ENCODE measurements at regions not wholly inside any gene's neighbourhood (a gene's known extent, or its start where the extent isn't known, plus 50 kb on each side); places are given as distances from the start of the nearest gene placed in this dataset.
A peak's percentile ranks its signal among the peaks of the same experiment; 100 is the strongest.

GRCh38 chr4:123783151-123783790, 386.7 kb downstream of the SPRY1 start:
- Histone ChIP-seq H3K27me3 (ENCODE audit: control insufficient read depth in 3 of 3, insufficient read depth in 3 of 3, low read length in 3 of 3) (no peaks in the 10 kb centered on the region), H3K36me3 (ENCODE audit: control insufficient read depth in 3 of 3, insufficient read depth in 2 of 3, low read depth in 1 of 3, low read length in 3 of 3) (no peaks in the 10 kb centered on the region), H3K27ac (ENCODE audit: low read depth in 1 of 3, low read length in 2 of 3) (peak overlapping the region in 1 of 3 donors; percentile 27), H3K4me3 (ENCODE audit: low read depth in 1 of 3, low read length in 3 of 3) (no peak overlapping the region), H3K9me3 (ENCODE audit: control insufficient read depth in 2 of 2, insufficient read depth in 1 of 2, low read depth in 1 of 2, low read length in 1 of 2) (peaks cover 0 to 2% of the 10 kb centered on the region in 2 donors), H3K4me1 (ENCODE audit: control insufficient read depth in 3 of 3, insufficient read depth in 2 of 3, low read depth in 1 of 3, low read length in 2 of 3) (no peaks in the 10 kb centered on the region)
- WGBS, 3 donors, result 54 to 76% (median 74%) methylated on average over 3 of the region's 3 CpGs
- DNase-seq, result no peak
- FAIRE-seq, result no peak

GRCh38 chr4:123783921-123784320, 387.3 kb downstream of the SPRY1 start:
- Histone ChIP-seq H3K27me3 (ENCODE audit: control insufficient read depth in 3 of 3, insufficient read depth in 3 of 3, low read length in 3 of 3) (no peaks in the 10 kb centered on the region), H3K9me3 (ENCODE audit: control insufficient read depth in 2 of 2, insufficient read depth in 1 of 2, low read depth in 1 of 2, low read length in 1 of 2) (no peaks in the 10 kb centered on the region), H3K4me1 (ENCODE audit: control insufficient read depth in 3 of 3, insufficient read depth in 2 of 3, low read depth in 1 of 3, low read length in 2 of 3) (no peaks in the 10 kb centered on the region), H3K27ac (ENCODE audit: low read depth in 1 of 3, low read length in 2 of 3) (no peak overlapping the region), H3K36me3 (ENCODE audit: control insufficient read depth in 3 of 3, insufficient read depth in 2 of 3, low read depth in 1 of 3, low read length in 3 of 3) (no peaks in the 10 kb centered on the region), H3K4me3 (ENCODE audit: low read depth in 1 of 3, low read length in 3 of 3) (no peak overlapping the region)
- FAIRE-seq (no peak), DNase-seq (no peak)

DNA sequence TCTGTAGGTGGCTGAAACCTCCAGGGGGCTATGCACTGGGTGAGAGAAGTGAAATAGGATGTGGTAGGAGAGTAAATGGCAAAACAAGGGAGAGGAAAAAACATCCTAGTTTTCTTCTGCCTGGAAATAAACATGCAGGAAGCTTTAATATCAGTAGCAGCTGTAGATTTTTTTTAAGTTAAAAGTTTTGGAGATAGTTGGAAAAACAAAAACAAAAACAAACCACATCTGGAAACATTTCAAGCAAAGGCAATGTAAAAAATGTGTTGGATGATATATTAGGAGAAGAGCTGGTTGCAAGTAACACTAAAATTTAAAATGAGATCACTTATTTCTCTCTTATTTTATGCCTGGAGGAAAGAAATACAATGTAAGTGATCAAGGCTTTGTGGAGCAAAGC, 388.0 kb downstream of the SPRY1 start:
- peak overlapping the region in 1 of 3 donors; percentile 54 for H3K27ac ChIP-seq (ENCODE audit: low read depth in 1 of 3, low read length in 2 of 3)
- H3K4me3 ChIP-seq (ENCODE audit: low read depth in 1 of 3, low read length in 3 of 3), result no peak overlapping the region
- FAIRE-seq, result no peak

GRCh38 chr4:123785538-123785937, 388.9 kb downstream of the SPRY1 start:
- no peak overlapping the region for H3K4me3 ChIP-seq (ENCODE audit: low read depth in 1 of 3, low read length in 3 of 3)
- H3K27ac ChIP-seq (ENCODE audit: low read depth in 1 of 3, low read length in 2 of 3), result no peak overlapping the region
- no peaks in the 10 kb centered on the region for H3K9me3 ChIP-seq (ENCODE audit: control insufficient read depth in 2 of 2, insufficient read depth in 1 of 2, low read depth in 1 of 2, low read length in 1 of 2)
- no peaks in the 10 kb centered on the region for H3K4me1 ChIP-seq (ENCODE audit: control insufficient read depth in 3 of 3, insufficient read depth in 2 of 3, low read depth in 1 of 3, low read length in 2 of 3)
- 60 to 74% (median 70%) methylated on average over 3 of the region's 3 CpGs for WGBS, 3 donors
- no peaks in the 10 kb centered on the region for H3K36me3 ChIP-seq (ENCODE audit: control insufficient read depth in 3 of 3, insufficient read depth in 2 of 3, low read depth in 1 of 3, low read length in 3 of 3)
- no peak for DNase-seq
- FAIRE-seq, result no peak
- H3K27me3 ChIP-seq (ENCODE audit: control insufficient read depth in 3 of 3, insufficient read depth in 3 of 3, low read length in 3 of 3), result no peaks in the 10 kb centered on the region

More for the DNA sequence above, 388.0 kb downstream of the SPRY1 start:
- Histone ChIP-seq H3K36me3 (ENCODE audit: control insufficient read depth in 3 of 3, insufficient read depth in 2 of 3, low read depth in 1 of 3, low read length in 3 of 3) (no peaks in the 10 kb centered on the region), H3K27me3 (ENCODE audit: control insufficient read depth in 3 of 3, insufficient read depth in 3 of 3, low read length in 3 of 3) (no peaks in the 10 kb centered on the region), H3K4me1 (ENCODE audit: control insufficient read depth in 3 of 3, insufficient read depth in 2 of 3, low read depth in 1 of 3, low read length in 2 of 3) (no peaks in the 10 kb centered on the region), H3K9me3 (ENCODE audit: control insufficient read depth in 2 of 2, insufficient read depth in 1 of 2, low read depth in 1 of 2, low read length in 1 of 2) (no peaks in the 10 kb centered on the region)
- no peak for DNase-seq

GRCh38 chr4:123786163-123786915, 389.7 kb downstream of the SPRY1 start:
- DNase-seq (no peak), FAIRE-seq (no peak)
- WGBS, 3 donors, result 68 to 86% (median 76%) methylated on average over 6 of the region's 6 CpGs

DNA sequence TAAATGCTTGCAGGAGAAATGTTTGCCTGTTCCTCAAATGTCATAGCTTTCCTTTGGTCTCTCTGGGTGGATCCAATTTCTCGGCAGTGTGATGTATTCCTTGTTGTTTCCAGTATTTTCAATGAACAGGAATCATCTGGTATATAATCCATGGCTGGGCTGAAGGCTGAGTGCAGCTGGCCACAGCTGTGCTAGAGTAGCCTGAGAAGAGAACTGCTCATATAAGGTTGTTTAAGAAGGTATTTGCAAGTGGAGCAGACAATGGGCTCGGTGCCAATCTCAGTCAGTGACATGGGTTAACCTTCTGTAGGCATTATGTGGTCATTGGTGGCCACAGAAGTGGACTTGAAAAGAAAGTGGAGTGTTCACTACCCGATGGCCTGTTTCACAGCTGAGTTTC, 390.3 kb downstream of the SPRY1 start:
- no peak for FAIRE-seq
- no peaks in the 10 kb centered on the region for H3K9me3 ChIP-seq (ENCODE audit: control insufficient read depth in 2 of 2, insufficient read depth in 1 of 2, low read depth in 1 of 2, low read length in 1 of 2)

More at GRCh38 chr4:123786163-123786915, 389.7 kb downstream of the SPRY1 start:
- no peaks in the 10 kb centered on the region for H3K27me3 ChIP-seq (ENCODE audit: control insufficient read depth in 3 of 3, insufficient read depth in 3 of 3, low read length in 3 of 3)
- H3K4me1 ChIP-seq (ENCODE audit: control insufficient read depth in 3 of 3, insufficient read depth in 2 of 3, low read depth in 1 of 3, low read length in 2 of 3), result no peaks in the 10 kb centered on the region
- H3K36me3 ChIP-seq (ENCODE audit: control insufficient read depth in 3 of 3, insufficient read depth in 2 of 3, low read depth in 1 of 3, low read length in 3 of 3), result no peaks in the 10 kb centered on the region
- H3K9me3 ChIP-seq (ENCODE audit: control insufficient read depth in 2 of 2, insufficient read depth in 1 of 2, low read depth in 1 of 2, low read length in 1 of 2), result no peaks in the 10 kb centered on the region
- H3K4me3 ChIP-seq (ENCODE audit: low read depth in 1 of 3, low read length in 3 of 3), result no peak overlapping the region
- H3K27ac ChIP-seq (ENCODE audit: low read depth in 1 of 3, low read length in 2 of 3), result peak overlapping the region in 2 of 3 donors; percentile 8 to 28

DNA sequence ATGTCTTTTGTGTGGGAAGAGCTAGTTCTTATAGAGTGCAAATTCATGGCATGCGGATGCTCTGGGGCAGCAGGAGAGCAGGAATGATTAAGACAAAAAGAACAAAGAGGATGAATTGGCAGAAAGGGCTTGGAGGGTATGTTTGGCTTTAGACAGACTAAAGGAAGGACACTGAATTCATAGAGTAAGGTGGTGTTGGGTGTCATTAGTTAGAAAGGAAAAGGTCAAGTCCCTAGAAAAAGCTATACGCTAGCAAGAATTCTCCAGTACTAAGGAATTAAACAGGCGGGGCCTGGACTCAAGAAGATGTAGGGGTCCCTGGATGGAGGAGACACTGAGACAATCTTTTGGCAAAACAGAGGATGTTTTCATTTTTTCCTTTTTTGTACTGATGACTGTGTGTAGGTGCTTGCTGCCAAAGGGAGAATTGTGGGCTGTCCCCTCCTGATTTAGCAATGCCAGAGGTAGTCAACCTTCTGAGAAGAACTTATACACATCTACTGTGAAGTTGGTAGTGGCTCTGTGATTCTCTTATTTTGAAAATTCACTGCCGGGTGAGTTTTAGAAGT, 391.0 kb downstream of the SPRY1 start:
- Histone ChIP-seq H3K4me3 (ENCODE audit: low read depth in 1 of 3, low read length in 3 of 3) (no peak overlapping the region), H3K4me1 (ENCODE audit: control insufficient read depth in 3 of 3, insufficient read depth in 2 of 3, low read depth in 1 of 3, low read length in 2 of 3) (no peaks in the 10 kb centered on the region), H3K36me3 (ENCODE audit: control insufficient read depth in 3 of 3, insufficient read depth in 2 of 3, low read depth in 1 of 3, low read length in 3 of 3) (no peaks in the 10 kb centered on the region), H3K27ac (ENCODE audit: low read depth in 1 of 3, low read length in 2 of 3) (peak overlapping the region in 2 of 3 donors; percentile 8 to 50), H3K27me3 (ENCODE audit: control insufficient read depth in 3 of 3, insufficient read depth in 3 of 3, low read length in 3 of 3) (no peaks in the 10 kb centered on the region), H3K9me3 (ENCODE audit: control insufficient read depth in 2 of 2, insufficient read depth in 1 of 2, low read depth in 1 of 2, low read length in 1 of 2) (no peaks in the 10 kb centered on the region)
- DNase-seq (no peak), FAIRE-seq (no peak)
- 88 to 94% (median 93%) methylated on average over 4 of the region's 4 CpGs for WGBS, 3 donors

More for the DNA sequence above, 390.3 kb downstream of the SPRY1 start:
- peak overlapping the region in 2 of 3 donors; percentile 8 to 28 for H3K27ac ChIP-seq (ENCODE audit: low read depth in 1 of 3, low read length in 2 of 3)
- H3K36me3 ChIP-seq (ENCODE audit: control insufficient read depth in 3 of 3, insufficient read depth in 2 of 3, low read depth in 1 of 3, low read length in 3 of 3), result no peaks in the 10 kb centered on the region
- H3K27me3 ChIP-seq (ENCODE audit: control insufficient read depth in 3 of 3, insufficient read depth in 3 of 3, low read length in 3 of 3), result no peaks in the 10 kb centered on the region
- 58 to 62% (median 62%) methylated on average over 3 of the region's 3 CpGs for WGBS, 3 donors
- no peak overlapping the region for H3K4me3 ChIP-seq (ENCODE audit: low read depth in 1 of 3, low read length in 3 of 3)
- no peaks in the 10 kb centered on the region for H3K4me1 ChIP-seq (ENCODE audit: control insufficient read depth in 3 of 3, insufficient read depth in 2 of 3, low read depth in 1 of 3, low read length in 2 of 3)
- DNase-seq, result peak; percentile 2 to 35

- H3K36me3 ChIP-seq (ENCODE audit: control insufficient read depth in 3 of 3, insufficient read depth in 2 of 3, low read depth in 1 of 3, low read length in 3 of 3), result no peaks in the 10 kb centered on the region
- FAIRE-seq (no peak), DNase-seq (no peak)
- H3K27me3 ChIP-seq (ENCODE audit: control insufficient read depth in 3 of 3, insufficient read depth in 3 of 3, low read length in 3 of 3), result no peaks in the 10 kb centered on the region
- H3K4me1 ChIP-seq (ENCODE audit: control insufficient read depth in 3 of 3, insufficient read depth in 2 of 3, low read depth in 1 of 3, low read length in 2 of 3), result no peaks in the 10 kb centered on the region
- no peaks in the 10 kb centered on the region for H3K9me3 ChIP-seq (ENCODE audit: control insufficient read depth in 2 of 2, insufficient read depth in 1 of 2, low read depth in 1 of 2, low read length in 1 of 2)
- no peak overlapping the region for H3K27ac ChIP-seq (ENCODE audit: low read depth in 1 of 3, low read length in 2 of 3)
- no peak overlapping the region for H3K4me3 ChIP-seq (ENCODE audit: low read depth in 1 of 3, low read length in 3 of 3)
Measured at GRCh38 chr4:123788577-123788976, 392.0 kb downstream of the SPRY1 start.

Data from small intestine (tissue), 7 donors.